Fibroblast of lung (primary cell): ENCODE measurements at regions not wholly inside any gene's neighbourhood (a gene's known extent, or its start where the extent isn't known, plus 50 kb on each side); places are given as distances from the start of the nearest gene placed in this dataset.

Experiments
- DNase-seq, 2 donors: peaks; one replicate each; pipeline versions ENCODE4 v3.0.0 to v3.0.0-alpha.2; 2010; ENCODE audit warnings: low read depth in 2 of 2
- H2AFZ ChIP-seq: 2 replicates; pipeline ENCODE4 v1.5.1; 2012; ENCODE audit warnings: low read length, control low read depth, inconsistent platforms
- H3K27ac ChIP-seq: 2 replicates; pipeline ENCODE4 v1.5.1; 2011; ENCODE audit warnings: low read length, control low read depth; ENCODE audit not compliant: insufficient read depth
- H3K27me3 ChIP-seq: 2 replicates; pipeline ENCODE4 v1.5.1; 2011; ENCODE audit warnings: mild to moderate bottlenecking, low read length; ENCODE audit not compliant: control insufficient read depth, insufficient read depth
- H3K36me3 ChIP-seq: 2 replicates; pipeline ENCODE4 v1.5.1; 2011; ENCODE audit warnings: low read length; ENCODE audit not compliant: control insufficient read depth, insufficient read depth
- H3K4me1 ChIP-seq: 2 replicates; pipeline ENCODE4 v1.5.1; 2011; ENCODE audit warnings: low read length; ENCODE audit not compliant: control insufficient read depth, insufficient read depth; ENCODE audit errors: extremely low read depth
- H3K4me2 ChIP-seq: 2 replicates; pipeline ENCODE4 v1.5.1; 2011; ENCODE audit warnings: low read length, control low read depth; ENCODE audit not compliant: insufficient read depth; ENCODE audit errors: extremely low read depth
- H3K4me3 ChIP-seq, 4 experiments: fragments of 200-600 bp in 1 of 4; sonication (generic) in 1 of 4; replicated peaks in 1 of 4; 2 replicates each; pipeline ENCODE4 v1.5.1; 2011 to 2016; ENCODE audit warnings: low read length in 4 of 4, low read depth in 3 of 4, mild to moderate bottlenecking in 3 of 4, control low read depth in 2 of 4, inconsistent platforms in 1 of 4, mixed read lengths in 1 of 4; ENCODE audit not compliant: insufficient read depth in 1 of 4; ENCODE audit errors: control extremely low read depth in 1 of 4
- H3K79me2 ChIP-seq: 2 replicates; pipeline ENCODE4 v1.5.1; 2012; ENCODE audit warnings: mild to moderate bottlenecking, low read length, inconsistent platforms; ENCODE audit not compliant: control insufficient read depth, insufficient read depth
- H3K9ac ChIP-seq: 2 replicates; pipeline ENCODE4 v1.5.1; 2011; ENCODE audit warnings: mild to moderate bottlenecking, low read length, control low read depth; ENCODE audit not compliant: insufficient read depth
- H3K9me3 ChIP-seq: 2 replicates; pipeline ENCODE4 v1.5.1; 2012; ENCODE audit warnings: low read depth, low read length; ENCODE audit not compliant: control insufficient read depth, insufficient read depth
- H4K20me1 ChIP-seq: 2 replicates; pipeline ENCODE4 v1.5.1; 2011; ENCODE audit warnings: low read length; ENCODE audit not compliant: control insufficient read depth, insufficient read depth; ENCODE audit errors: extremely low read depth
- EZH2 ChIP-seq: IDR thresholded peaks from 2 replicates; pipeline ENCODE4 v1.5.1; 2012; ENCODE audit warnings: low read length, control low read depth, mild to moderate bottlenecking; ENCODE audit errors: missing control alignments
- TF ChIP-seq, protein P1 (sequence below), 2 donors: IDR thresholded peaks in 1 of 2; conservative IDR thresholded peaks in 1 of 2; 1 replicate in 1 of 2; 2 replicates in 1 of 2; pipeline ENCODE4 v1.5.1; 2011 to 2012; ENCODE audit warnings: low read length in 2 of 2, control low read depth in 1 of 2, inconsistent platforms in 1 of 2, low read depth in 1 of 2, mild to moderate bottlenecking in 1 of 2

DNA sequence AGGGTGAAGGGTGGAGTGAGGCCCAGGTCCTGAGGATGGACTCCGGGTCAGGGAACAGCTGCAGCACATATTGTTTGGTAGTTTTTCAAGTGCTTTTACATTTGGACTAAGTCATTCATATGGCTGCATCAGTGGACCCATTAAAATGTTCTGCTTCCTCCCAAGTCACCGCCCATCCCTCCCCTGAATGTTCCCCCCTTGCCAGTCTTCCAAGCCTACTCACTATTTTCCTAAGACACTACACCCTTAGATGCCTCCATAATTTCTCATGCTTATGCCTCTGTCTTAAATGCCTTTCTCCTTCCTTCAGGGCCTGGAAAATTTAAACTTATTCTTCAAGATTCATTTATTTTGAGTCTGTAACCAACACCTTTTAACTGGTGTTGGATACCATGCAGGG lies 86.6 kb upstream of the NR4A3 start:
- H3K79me2 ChIP-seq = no peaks in the 10 kb centered on the region
- no peaks in the 10 kb centered on the region for H3K36me3 ChIP-seq
- no peaks in the 10 kb centered on the region for H3K9me3 ChIP-seq
- TF ChIP-seq EZH2 = no peak
- TF ChIP-seq, protein P1, sequence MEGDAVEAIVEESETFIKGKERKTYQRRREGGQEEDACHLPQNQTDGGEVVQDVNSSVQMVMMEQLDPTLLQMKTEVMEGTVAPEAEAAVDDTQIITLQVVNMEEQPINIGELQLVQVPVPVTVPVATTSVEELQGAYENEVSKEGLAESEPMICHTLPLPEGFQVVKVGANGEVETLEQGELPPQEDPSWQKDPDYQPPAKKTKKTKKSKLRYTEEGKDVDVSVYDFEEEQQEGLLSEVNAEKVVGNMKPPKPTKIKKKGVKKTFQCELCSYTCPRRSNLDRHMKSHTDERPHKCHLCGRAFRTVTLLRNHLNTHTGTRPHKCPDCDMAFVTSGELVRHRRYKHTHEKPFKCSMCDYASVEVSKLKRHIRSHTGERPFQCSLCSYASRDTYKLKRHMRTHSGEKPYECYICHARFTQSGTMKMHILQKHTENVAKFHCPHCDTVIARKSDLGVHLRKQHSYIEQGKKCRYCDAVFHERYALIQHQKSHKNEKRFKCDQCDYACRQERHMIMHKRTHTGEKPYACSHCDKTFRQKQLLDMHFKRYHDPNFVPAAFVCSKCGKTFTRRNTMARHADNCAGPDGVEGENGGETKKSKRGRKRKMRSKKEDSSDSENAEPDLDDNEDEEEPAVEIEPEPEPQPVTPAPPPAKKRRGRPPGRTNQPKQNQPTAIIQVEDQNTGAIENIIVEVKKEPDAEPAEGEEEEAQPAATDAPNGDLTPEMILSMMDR (conservative IDR thresholded peaks at IDR 0.05 in 1 of 2, IDR thresholded peaks at IDR 0.05 in 1 of 2; ENCODE audit: low read depth in 1 of 2, low read length in 2 of 2) = no peak
- H3K9ac ChIP-seq = no peak overlapping the region
- no peak overlapping the region for H3K4me2 ChIP-seq
- no peaks in the 10 kb centered on the region for H3K4me1 ChIP-seq
- no peaks in the 10 kb centered on the region for H3K27me3 ChIP-seq
- H2AFZ ChIP-seq = no peak overlapping the region
- H3K27ac ChIP-seq = no peak overlapping the region
- DNase-seq = no peak
- H3K4me3 ChIP-seq = no peak overlapping the region
- no peaks in the 10 kb centered on the region for H4K20me1 ChIP-seq

- no peak for TF ChIP-seq EZH2
- TF ChIP-seq, protein P1 (conservative IDR thresholded peaks at IDR 0.05 in 1 of 2, IDR thresholded peaks at IDR 0.05 in 1 of 2; ENCODE audit: low read depth in 1 of 2, low read length in 2 of 2) = no peak
- no peak overlapping the region for H3K4me3 ChIP-seq
- no peak overlapping the region for H3K4me2 ChIP-seq
- H2AFZ ChIP-seq = no peak overlapping the region
- no peak overlapping the region for H3K27ac ChIP-seq
- no peaks in the 10 kb centered on the region for H3K79me2 ChIP-seq
- no peak overlapping the region for H3K9ac ChIP-seq
- no peaks in the 10 kb centered on the region for H3K4me1 ChIP-seq
- no peaks in the 10 kb centered on the region for H3K27me3 ChIP-seq
- no peaks in the 10 kb centered on the region for H4K20me1 ChIP-seq
- no peaks in the 10 kb centered on the region for H3K36me3 ChIP-seq
- no peaks in the 10 kb centered on the region for H3K9me3 ChIP-seq
- no peak for DNase-seq
These were observed 85.4 kb upstream of the NR4A3 start for GRCh38 chr9:99736291-99736690.

- H4K20me1 ChIP-seq = no peaks in the 10 kb centered on the region
- H3K4me2 ChIP-seq = no peak overlapping the region
- H3K36me3 ChIP-seq = no peaks in the 10 kb centered on the region
- H3K27ac ChIP-seq = no peak overlapping the region
- H3K9ac ChIP-seq = no peak overlapping the region
- DNase-seq = no peak
- no peaks in the 10 kb centered on the region for H3K9me3 ChIP-seq
- TF ChIP-seq EZH2 = no peak
- TF ChIP-seq, protein P1 (conservative IDR thresholded peaks at IDR 0.05 in 1 of 2, IDR thresholded peaks at IDR 0.05 in 1 of 2; ENCODE audit: low read depth in 1 of 2, low read length in 2 of 2) = no peak
- H3K4me3 ChIP-seq = no peak overlapping the region
- no peaks in the 10 kb centered on the region for H3K27me3 ChIP-seq
- H3K4me1 ChIP-seq = no peaks in the 10 kb centered on the region
- H3K79me2 ChIP-seq = no peaks in the 10 kb centered on the region
- no peak overlapping the region for H2AFZ ChIP-seq
These were observed 84.0 kb upstream of the NR4A3 start for GRCh38 chr9:99737649-99738048.
